Parathyroid adenoma (tissue), 2 donors: ENCODE measurements at regions not wholly inside any gene's neighbourhood (a gene's known extent, or its start where the extent isn't known, plus 50 kb on each side); places are given as distances from the start of the nearest gene placed in this dataset.

ENCODE experiments used
- H2AFZ ChIP-seq: fragments of 300-600 bp; sonication (generic); one replicate; pipeline ENCODE4 v1.7.0; 2017; ENCODE audit warnings: antibody characterized with exemption, mild to moderate bottlenecking
- H3K27ac ChIP-seq: fragments of 300-600 bp; sonication (generic); one replicate; pipeline ENCODE4 v1.7.0; 2017
- H3K27me3 ChIP-seq: fragments of 300-600 bp; sonication (generic); one replicate; pipeline ENCODE4 v1.7.0; 2017; ENCODE audit warnings: low read length; ENCODE audit not compliant: control insufficient read depth, insufficient read depth
- H3K36me3 ChIP-seq: fragments of 300-600 bp; sonication (generic); one replicate; pipeline ENCODE4 v1.7.0; 2017; ENCODE audit warnings: low read length; ENCODE audit not compliant: control insufficient read depth, insufficient read depth
- H3K4me1 ChIP-seq: fragments of 300-600 bp; sonication (generic); one replicate; pipeline ENCODE4 v1.7.0; 2017; ENCODE audit warnings: control low read depth
- H3K4me2 ChIP-seq: fragments of 300-600 bp; sonication (generic); one replicate; pipeline ENCODE4 v1.7.0; 2017; ENCODE audit warnings: low read length
- H3K4me3 ChIP-seq: fragments of 300-600 bp; sonication (generic); one replicate; pipeline ENCODE4 v1.7.0; 2017; ENCODE audit warnings: low read depth, low read length
- H3K79me2 ChIP-seq: fragments of 300-600 bp; sonication (generic); one replicate; pipeline ENCODE4 v1.7.0; 2017; ENCODE audit warnings: control low read depth
- H3K9ac ChIP-seq: fragments of 300-600 bp; sonication (generic); one replicate; pipeline ENCODE4 v1.7.0; 2017; ENCODE audit warnings: mild to moderate bottlenecking
- H3K9me3 ChIP-seq: fragments of 300-600 bp; sonication (generic); one replicate; pipeline ENCODE4 v1.7.0; 2017; ENCODE audit warnings: low read length; ENCODE audit not compliant: control insufficient read depth
- CTCF ChIP-seq: fragments of 300-600 bp; sonication (generic); IDR thresholded peaks from one replicate; pipeline ENCODE4 v1.7.0; 2017; ENCODE audit warnings: antibody characterized with exemption, mild to moderate bottlenecking
- donor health status: primary hyperparathyroidism.

GRCh38 chr1:187715483-187715882 lies 886.7 kb downstream of the PLA2G4A start:
- no peak for TF ChIP-seq CTCF
- H3K27me3 ChIP-seq, result no peaks in the 10 kb centered on the region
- no peak overlapping the region for H3K4me2 ChIP-seq

GRCh38 chr1:187716160-187716559 lies 887.4 kb downstream of the PLA2G4A start:
- H2AFZ ChIP-seq, result no peak overlapping the region
- no peaks in the 10 kb centered on the region for H3K4me1 ChIP-seq
- no peak overlapping the region for H3K4me3 ChIP-seq
- H3K9me3 ChIP-seq, result no peaks in the 10 kb centered on the region
- H3K27ac ChIP-seq, result no peak overlapping the region
- H3K27me3 ChIP-seq, result no peaks in the 10 kb centered on the region
- no peaks in the 10 kb centered on the region for H3K36me3 ChIP-seq
- no peak overlapping the region for H3K4me2 ChIP-seq
- no peak for TF ChIP-seq CTCF
- no peak overlapping the region for H3K9ac ChIP-seq
- no peaks in the 10 kb centered on the region for H3K79me2 ChIP-seq

More at GRCh38 chr1:187715483-187715882, 886.7 kb downstream of the PLA2G4A start:
- no peak overlapping the region for H3K9ac ChIP-seq
- no peak overlapping the region for H3K27ac ChIP-seq
- no peaks in the 10 kb centered on the region for H3K4me1 ChIP-seq
- no peaks in the 10 kb centered on the region for H3K79me2 ChIP-seq
- no peak overlapping the region for H2AFZ ChIP-seq
- H3K4me3 ChIP-seq, result no peak overlapping the region
- no peaks in the 10 kb centered on the region for H3K36me3 ChIP-seq
- no peaks in the 10 kb centered on the region for H3K9me3 ChIP-seq

- no peak overlapping the region for H2AFZ ChIP-seq
- H3K27me3 ChIP-seq, result no peaks in the 10 kb centered on the region
- no peak overlapping the region for H3K4me2 ChIP-seq
- H3K4me3 ChIP-seq, result no peak overlapping the region
- no peak overlapping the region for H3K9ac ChIP-seq
- no peak overlapping the region for H3K27ac ChIP-seq
- H3K36me3 ChIP-seq, result no peaks in the 10 kb centered on the region
- H3K4me1 ChIP-seq, result no peaks in the 10 kb centered on the region
- no peaks in the 10 kb centered on the region for H3K79me2 ChIP-seq
- no peak for TF ChIP-seq CTCF
- H3K9me3 ChIP-seq, result no peaks in the 10 kb centered on the region
Measured at GRCh38 chr1:187718527-187718926, 889.8 kb downstream of the PLA2G4A start.

- Histone ChIP-seq H3K79me2 (no peaks in the 10 kb centered on the region), H2AFZ (no peak overlapping the region)
- TF ChIP-seq CTCF, result no peak
Measured at GRCh38 chr1:187721216-187721615, 892.5 kb downstream of the PLA2G4A start.

GRCh38 chr1:187725216-187725615 lies 896.5 kb downstream of the PLA2G4A start:
- H3K4me1 ChIP-seq, result no peaks in the 10 kb centered on the region
- no peaks in the 10 kb centered on the region for H3K27me3 ChIP-seq
- H3K79me2 ChIP-seq, result no peaks in the 10 kb centered on the region
- no peaks in the 10 kb centered on the region for H3K9me3 ChIP-seq
- TF ChIP-seq CTCF, result no peak
- no peak overlapping the region for H3K27ac ChIP-seq
- H3K4me2 ChIP-seq, result no peak overlapping the region
- H3K36me3 ChIP-seq, result no peaks in the 10 kb centered on the region
- H3K9ac ChIP-seq, result no peak overlapping the region
- no peak overlapping the region for H2AFZ ChIP-seq
- no peak overlapping the region for H3K4me3 ChIP-seq

More at GRCh38 chr1:187721216-187721615, 892.5 kb downstream of the PLA2G4A start:
- Histone ChIP-seq H3K4me3 (no peak overlapping the region), H3K9ac (no peak overlapping the region), H3K36me3 (no peaks in the 10 kb centered on the region), H3K27ac (no peak overlapping the region), H3K27me3 (no peaks in the 10 kb centered on the region), H3K9me3 (no peaks in the 10 kb centered on the region), H3K4me2 (no peak overlapping the region), H3K4me1 (no peaks in the 10 kb centered on the region)
